Neuronal stem cell (in vitro differentiated cells): ENCODE measurements at regions not wholly inside any gene's neighbourhood (a gene's known extent, or its start where the extent isn't known, plus 50 kb on each side); places are given as distances from the start of the nearest gene placed in this dataset.
"Not testable (repeated sequence)": the region's sequence is repeated elsewhere in the genome, so short reads cannot be mapped to it uniquely, and the experiment has no call there.

Experiments used
- DNase-seq: peaks from one replicate; pipeline ENCODE4 v3.0.0-alpha.2; 2013; ENCODE audit warnings: low spot score
- H2AFZ ChIP-seq: one replicate; pipeline ENCODE4 v1.6.1; 2013; ENCODE audit warnings: mild to moderate bottlenecking, low read length, inconsistent platforms
- H2AK5ac ChIP-seq: 2 replicates; pipeline ENCODE4 v1.6.1; 2013; ENCODE audit warnings: low read depth, mild to moderate bottlenecking, inconsistent platforms, low read length, moderate library complexity, mixed read lengths
- H2BK120ac ChIP-seq: 2 replicates; pipeline ENCODE4 v1.6.1; 2013; ENCODE audit warnings: low read depth, mild to moderate bottlenecking, inconsistent platforms, low read length, moderate library complexity, mixed read lengths
- H2BK12ac ChIP-seq: one replicate; pipeline ENCODE4 v1.6.1; 2013; ENCODE audit warnings: low read length, inconsistent platforms
- H2BK15ac ChIP-seq: 2 replicates; pipeline ENCODE4 v1.6.1; 2013; ENCODE audit warnings: mild to moderate bottlenecking, low read length, inconsistent platforms, mixed read lengths
- H2BK5ac ChIP-seq: one replicate; pipeline ENCODE4 v1.6.1; 2013; ENCODE audit warnings: inconsistent platforms, mild to moderate bottlenecking, low read length, moderate library complexity
- H3K14ac ChIP-seq: one replicate; pipeline ENCODE4 v1.6.1; 2013; ENCODE audit warnings: low read length, inconsistent platforms
- H3K18ac ChIP-seq: 2 replicates; pipeline ENCODE4 v1.6.1; 2013; ENCODE audit warnings: low read length, inconsistent platforms
- H3K23ac ChIP-seq: 2 replicates; pipeline ENCODE4 v1.6.1; 2013; ENCODE audit warnings: low read depth, mild to moderate bottlenecking, mixed read lengths, low read length, inconsistent platforms; ENCODE audit not compliant: poor library complexity
- H3K27ac ChIP-seq: replicated peaks from 3 replicates; pipeline ENCODE4 v1.5.1; 2013; ENCODE audit warnings: low read length, inconsistent platforms
- H3K27me3 ChIP-seq, 3 experiments: 2 replicates each; pipeline ENCODE4 v1.6.1; 2013; ENCODE audit warnings: low read length in 3 of 3, mild to moderate bottlenecking in 2 of 3, inconsistent platforms in 1 of 3, low read depth in 1 of 3, mixed read lengths in 1 of 3, moderate library complexity in 1 of 3; ENCODE audit not compliant: control insufficient read depth in 3 of 3, insufficient read depth in 3 of 3
- H3K36me3 ChIP-seq, 2 donors: replicated peaks in 1 of 2; 2 replicates each; pipeline ENCODE4 v1.6.1; 2013; ENCODE audit warnings: low read length in 2 of 2; ENCODE audit not compliant: control insufficient read depth in 2 of 2, insufficient read depth in 2 of 2
- H3K4ac ChIP-seq: 2 replicates; pipeline ENCODE4 v1.6.1; 2013; ENCODE audit warnings: inconsistent platforms, mild to moderate bottlenecking, low read length, moderate library complexity
- H3K4me1 ChIP-seq, 2 donors: 1 replicate in 1 of 2; 2 replicates in 1 of 2; pipeline ENCODE4 v1.6.1; 2013; ENCODE audit warnings: low read length in 2 of 2, low read depth in 1 of 2; ENCODE audit not compliant: control insufficient read depth in 2 of 2, insufficient read depth in 1 of 2
- H3K4me2 ChIP-seq: one replicate; pipeline ENCODE4 v1.6.1; 2013; ENCODE audit warnings: mild to moderate bottlenecking, low read length, inconsistent platforms; ENCODE audit not compliant: insufficient read depth, poor library complexity, severe bottlenecking
- H3K4me3 ChIP-seq, 2 donors: 2 replicates each; pipeline ENCODE4 v1.5.1; 2013; ENCODE audit warnings: low read length in 2 of 2, mild to moderate bottlenecking in 2 of 2, inconsistent platforms in 1 of 2, moderate library complexity in 1 of 2
- H3K79me1 ChIP-seq: one replicate; pipeline ENCODE4 v1.6.1; 2013; ENCODE audit warnings: low read depth, mild to moderate bottlenecking, inconsistent platforms, low read length, moderate library complexity
- H3K9ac ChIP-seq: one replicate; pipeline ENCODE4 v1.6.1; 2013; ENCODE audit warnings: mild to moderate bottlenecking, low read depth, low read length, inconsistent platforms; ENCODE audit not compliant: poor library complexity
- H3K9me3 ChIP-seq, 2 donors: replicated peaks in 1 of 2; 2 replicates each; pipeline versions ENCODE3 to v1.6.1; 2013; ENCODE audit warnings: low read length in 2 of 2, mild to moderate bottlenecking in 2 of 2, inconsistent platforms in 1 of 2, low read depth in 1 of 2, mixed read lengths in 1 of 2, moderate library complexity in 1 of 2; ENCODE audit not compliant: control insufficient read depth in 2 of 2, insufficient read depth in 1 of 2
- H4K8ac ChIP-seq: one replicate; pipeline ENCODE4 v1.6.1; 2013; ENCODE audit warnings: low read depth, mild to moderate bottlenecking, inconsistent platforms, low read length, moderate library complexity
- H4K91ac ChIP-seq: one replicate; pipeline ENCODE4 v1.6.1; 2013; ENCODE audit warnings: low read length, low read depth, mild to moderate bottlenecking, inconsistent platforms; ENCODE audit not compliant: poor library complexity
- WGBS, 2 donors: extraction: QIAGEN DNeasy Blood & Tissue Kit; methylation state at CpG; one replicate each; pipeline ENCODE4 v1.1.7; 2013; ENCODE audit warnings: missing lambda C conversion rate in 2 of 2, mixed read lengths in 1 of 2; ENCODE audit not compliant: insufficient read length in 2 of 2, insufficient replicate concordance in 1 of 2; ENCODE audit errors: extremely low coverage in 2 of 2; 5-methylcytosine and 5-hydroxymethylcytosine counted together

DNA sequence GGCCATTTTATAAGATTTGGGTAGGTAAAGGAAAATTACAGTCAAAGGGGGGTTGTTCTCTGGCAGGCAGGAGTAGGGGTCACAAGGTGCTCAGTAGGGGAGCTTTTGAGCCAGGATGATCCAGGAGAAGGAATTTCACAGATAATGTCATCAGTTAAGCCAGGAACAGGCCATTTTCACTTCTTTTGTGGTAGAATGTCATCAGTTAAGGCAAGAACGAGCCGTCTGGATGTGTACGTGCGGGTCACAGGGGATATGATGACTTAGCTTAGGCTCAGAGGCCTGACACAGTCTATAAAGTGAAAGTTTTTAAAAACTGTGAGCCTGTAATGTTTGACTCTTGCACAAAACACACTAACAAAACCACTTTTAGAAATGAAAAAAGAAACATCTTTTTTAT, 1371.3 kb upstream of the RAG2 start:
- H3K14ac ChIP-seq, H3K36me3 ChIP-seq, H3K4me1 ChIP-seq, H4K91ac ChIP-seq, H3K23ac ChIP-seq, DNase-seq, H2BK15ac ChIP-seq, H2AK5ac ChIP-seq, H4K8ac ChIP-seq, H2BK120ac ChIP-seq, H3K18ac ChIP-seq, H2BK12ac ChIP-seq, H3K4ac ChIP-seq, H3K4me3 ChIP-seq, H3K9ac ChIP-seq, H3K9me3 ChIP-seq, H3K27ac ChIP-seq, H3K79me1 ChIP-seq, H2BK5ac ChIP-seq, H3K4me2 ChIP-seq, H3K27me3 ChIP-seq, H2AFZ ChIP-seq: not testable (repeated sequence)
- WGBS, 2 donors = no CpG with 5 or more reads among the region's 4 CpGs

DNA sequence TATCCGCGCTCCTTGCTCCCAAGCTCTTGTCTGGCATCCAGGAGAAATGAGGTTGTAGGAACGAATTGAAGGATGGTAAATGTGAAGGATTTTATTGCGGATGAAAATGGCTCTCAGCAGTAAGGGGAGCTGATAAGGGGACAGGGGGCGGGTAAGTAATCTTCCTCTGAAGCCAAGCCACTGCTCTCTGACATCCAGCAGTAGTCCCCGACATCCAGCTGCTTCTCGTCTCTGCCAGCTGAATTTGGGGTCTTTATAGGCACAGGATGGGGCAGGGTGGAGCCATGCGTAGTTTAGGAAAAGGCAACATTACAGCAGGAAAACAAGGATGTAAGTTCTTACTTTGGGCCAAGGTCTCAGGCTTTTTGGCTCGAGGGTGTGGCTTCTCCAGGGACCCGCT, 1370.1 kb upstream of the RAG2 start:
- Histone ChIP-seq H3K4me2 (no peak overlapping the region), H3K18ac (no peak overlapping the region), H2BK120ac (no peak overlapping the region), H2AFZ (peak overlapping the region; percentile 53), H3K79me1 (no peaks in the 10 kb centered on the region), H3K9me3 (no peaks in the 10 kb centered on the region), H3K4me1 (peaks cover 0 to 4% of the 10 kb centered on the region in 2 donors), H3K27me3 (no peaks in the 10 kb centered on the region), H3K4me3 (no peak overlapping the region), H3K36me3 (no peaks in the 10 kb centered on the region), H2BK5ac (no peak overlapping the region), H3K9ac (no peak overlapping the region), H3K27ac (no peak overlapping the region), H3K14ac (no peak overlapping the region), H2AK5ac (no peak overlapping the region), H3K4ac (no peak overlapping the region), H4K8ac (no peak overlapping the region), H2BK12ac (no peak overlapping the region), H2BK15ac (no peak overlapping the region), H3K23ac (no peak overlapping the region), H4K91ac (no peak overlapping the region)
- WGBS, 2 donors = no CpG with 5 or more reads among the region's 10 CpGs
- DNase-seq = no peak

DNA sequence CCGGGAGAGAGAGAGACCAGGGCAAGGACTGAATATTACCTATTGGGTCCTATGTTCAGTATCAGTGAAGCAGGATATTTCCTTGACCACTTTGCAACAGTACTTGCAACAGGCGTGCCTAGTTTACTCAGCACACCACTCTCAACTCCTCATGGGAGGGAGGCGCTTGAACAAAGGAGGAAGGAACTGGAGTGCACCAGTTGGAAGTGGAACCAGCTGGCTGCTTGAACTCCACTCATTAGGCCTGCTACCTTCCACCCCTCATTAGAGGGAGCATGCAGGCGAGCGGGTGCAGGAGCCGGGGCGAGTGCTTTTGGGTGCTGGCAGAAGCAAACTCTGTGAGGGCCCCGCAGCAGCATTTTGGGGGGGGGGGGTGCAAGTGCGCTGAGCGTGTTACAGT, 1369.6 kb upstream of the RAG2 start:
- Histone ChIP-seq H3K4ac (no peak overlapping the region), H3K9me3 (no peaks in the 10 kb centered on the region), H3K18ac (no peak overlapping the region), H3K14ac (no peak overlapping the region), H2BK120ac (no peak overlapping the region), H3K27me3 (no peaks in the 10 kb centered on the region), H3K4me1 (peaks cover 0 to 4% of the 10 kb centered on the region in 2 donors), H3K79me1 (no peaks in the 10 kb centered on the region), H2BK15ac (no peak overlapping the region), H3K27ac (no peak overlapping the region), H3K9ac (no peak overlapping the region), H2BK12ac (no peak overlapping the region), H4K8ac (no peak overlapping the region), H2AFZ (peak overlapping the region; percentile 53), H3K4me3 (no peak overlapping the region), H3K36me3 (no peaks in the 10 kb centered on the region), H2BK5ac (no peak overlapping the region), H3K4me2 (no peak overlapping the region), H3K23ac (no peak overlapping the region), H4K91ac (no peak overlapping the region), H2AK5ac (no peak overlapping the region)
- DNase-seq = no peak
- no CpG with 5 or more reads among the region's 10 CpGs for WGBS, 2 donors

DNA sequence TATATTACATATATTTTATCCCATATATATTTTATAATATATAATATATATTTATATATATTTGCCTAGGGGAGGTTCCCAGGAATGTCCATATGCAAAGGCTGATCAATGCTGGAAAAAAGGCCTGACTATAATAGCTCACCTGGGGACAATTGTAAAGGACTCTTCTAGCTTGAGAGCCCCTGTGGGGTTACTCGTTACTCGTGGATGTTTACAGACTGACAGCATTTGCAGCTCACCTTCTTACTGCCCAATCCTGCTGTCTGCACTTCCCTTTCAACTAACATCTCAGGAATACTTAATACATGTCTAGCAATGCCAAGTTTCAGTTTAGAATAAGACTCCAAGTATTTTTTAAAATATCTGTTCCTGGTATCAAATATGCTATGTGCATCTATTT, 1365.4 kb upstream of the RAG2 start:
- Histone ChIP-seq H3K27ac (no peak overlapping the region), H2BK120ac (no peak overlapping the region), H3K4ac (no peak overlapping the region), H4K91ac (no peak overlapping the region), H2BK5ac (no peak overlapping the region), H3K4me1 (peaks cover 0 to 1% of the 10 kb centered on the region in 2 donors), H2BK12ac (no peak overlapping the region), H3K23ac (no peak overlapping the region), H4K8ac (no peak overlapping the region), H3K18ac (no peak overlapping the region), H3K4me3 (no peak overlapping the region), H2AFZ (no peak overlapping the region), H3K79me1 (no peaks in the 10 kb centered on the region), H3K27me3 (no peaks in the 10 kb centered on the region), H3K4me2 (no peak overlapping the region), H3K9ac (no peak overlapping the region), H3K14ac (no peak overlapping the region), H2AK5ac (no peak overlapping the region), H2BK15ac (no peak overlapping the region), H3K9me3 (no peaks in the 10 kb centered on the region), H3K36me3 (no peaks in the 10 kb centered on the region)
- no peak for DNase-seq
- WGBS, 2 donors = no CpG with 5 or more reads among the region's 2 CpGs
